Superior temporal gyrus (tissue), 1 donor: ENCODE measurements at regions not wholly inside any gene's neighbourhood (a gene's known extent, or its start where the extent isn't known, plus 50 kb on each side); places are given as distances from the start of the nearest gene placed in this dataset.
"Not testable (repeated sequence)": the region's sequence is repeated elsewhere in the genome, so short reads cannot be mapped to it uniquely, and the experiment has no call there.

ENCODE experiments used
- DNase-seq: peaks from one replicate; pipeline ENCODE4 v3.0.0-alpha.2; 2016; ENCODE audit errors: extremely low spot score

GRCh38 chr5:130496215-130496614 is 592.0 kb downstream of the CHSY3 start:
- DNase-seq: no peak

GRCh38 chr5:130488252-130488651 is 584.0 kb downstream of the CHSY3 start:
- no peak for DNase-seq

- no peak for DNase-seq
Measured at GRCh38 chr5:130479045-130479804, 575.0 kb downstream of the CHSY3 start.

- no peak for DNase-seq
Measured at GRCh38 chr5:130476325-130476724, 572.1 kb downstream of the CHSY3 start.

- no peak for DNase-seq
Measured at GRCh38 chr5:130462516-130462915, 558.3 kb downstream of the CHSY3 start.

GRCh38 chr5:130455175-130455574 is 550.9 kb downstream of the CHSY3 start:
- no peak for DNase-seq

- no peak for DNase-seq
Measured at GRCh38 chr5:130452744-130453143, 548.5 kb downstream of the CHSY3 start.

GRCh38 chr5:130436430-130436829 is 532.2 kb downstream of the CHSY3 start:
- DNase-seq: no peak

- no peak for DNase-seq
Measured at GRCh38 chr5:130427222-130427955, 523.1 kb downstream of the CHSY3 start.

GRCh38 chr5:130425424-130425823 is 521.2 kb downstream of the CHSY3 start:
- DNase-seq: no peak

- DNase-seq: no peak
Measured at GRCh38 chr5:130424341-130424740, 520.1 kb downstream of the CHSY3 start.

GRCh38 chr5:130402906-130403305 is 498.6 kb downstream of the CHSY3 start:
- no peak for DNase-seq

GRCh38 chr5:130400091-130400490 is 495.8 kb downstream of the CHSY3 start:
- no peak for DNase-seq

GRCh38 chr5:130398825-130399224 is 494.6 kb downstream of the CHSY3 start:
- DNase-seq: no peak

- not testable (repeated sequence) for DNase-seq
Measured at GRCh38 chr5:130397727-130398126, 493.5 kb downstream of the CHSY3 start.

- DNase-seq: no peak
Measured at GRCh38 chr5:130397132-130397531, 492.9 kb downstream of the CHSY3 start.

GRCh38 chr5:130391727-130392264 is 487.5 kb downstream of the CHSY3 start:
- not testable (repeated sequence) for DNase-seq

GRCh38 chr5:130386155-130386554 is 481.9 kb downstream of the CHSY3 start:
- DNase-seq: no peak

GRCh38 chr5:130385656-130386055 is 481.4 kb downstream of the CHSY3 start:
- no peak for DNase-seq

- no peak for DNase-seq
Measured at GRCh38 chr5:130365956-130366355, 461.7 kb downstream of the CHSY3 start.

GRCh38 chr5:130350131-130350530 is 445.9 kb downstream of the CHSY3 start:
- no peak for DNase-seq

GRCh38 chr5:130337179-130337888 is 433.1 kb downstream of the CHSY3 start:
- DNase-seq: no peak
